C1 segment of cervical spinal cord (tissue), 14 donors: ENCODE measurements at regions not wholly inside any gene's neighbourhood (a gene's known extent, or its start where the extent isn't known, plus 50 kb on each side); places are given as distances from the start of the nearest gene placed in this dataset.

ENCODE experiments used
- DNase-seq, 14 donors: peaks; one replicate each; lab custom pipeline; 2025; lab: John Stamatoyannopoulos, UW

GRCh38 chr22:48237466-48238283 is 1475.2 kb downstream of the TBC1D22A start:
- DNase-seq, result no peak

DNA sequence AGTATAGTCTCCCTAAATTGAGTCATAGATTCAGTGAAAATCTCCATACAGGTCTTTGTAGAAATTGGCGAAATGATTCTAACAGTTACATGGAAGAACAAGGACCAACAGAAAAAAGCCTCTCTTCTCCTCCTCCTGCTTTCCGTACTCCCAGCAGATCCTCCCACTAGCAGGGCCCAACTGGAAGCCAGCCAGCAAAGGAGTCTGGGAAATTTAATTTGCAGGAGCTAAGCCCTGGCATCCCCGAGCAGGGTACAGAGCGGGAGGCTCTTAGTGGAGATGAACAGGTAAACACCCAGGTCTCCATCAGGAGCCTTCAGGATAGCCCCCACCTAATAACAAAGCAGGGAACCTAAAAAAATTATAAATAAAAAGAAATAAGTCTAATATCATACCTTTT is 1473.8 kb downstream of the TBC1D22A start:
- peak in 1 of 14 donors; percentile 81 for DNase-seq

DNA sequence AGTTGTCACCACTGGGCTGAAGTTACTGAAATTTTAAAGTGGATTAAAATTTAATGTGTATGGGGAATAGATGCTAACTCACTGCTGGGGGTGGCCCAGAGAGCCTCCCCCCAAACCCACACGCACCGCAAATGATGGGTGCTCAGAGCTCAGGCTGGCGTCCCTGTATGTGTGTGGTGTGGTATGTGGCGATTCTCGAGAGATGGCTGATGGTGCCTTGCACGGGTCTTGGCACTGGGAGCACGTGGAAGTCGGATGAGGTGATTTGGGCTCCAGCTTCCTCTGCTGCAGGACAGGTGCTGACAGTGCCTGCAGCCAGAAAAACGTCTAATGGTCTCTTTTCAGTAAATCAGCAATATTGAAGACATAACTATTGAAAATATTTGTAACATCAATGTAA is 1473.3 kb downstream of the TBC1D22A start:
- no peak for DNase-seq

- DNase-seq, result no peak
Measured at GRCh38 chr22:48234011-48234410, 1471.6 kb downstream of the TBC1D22A start.

DNA sequence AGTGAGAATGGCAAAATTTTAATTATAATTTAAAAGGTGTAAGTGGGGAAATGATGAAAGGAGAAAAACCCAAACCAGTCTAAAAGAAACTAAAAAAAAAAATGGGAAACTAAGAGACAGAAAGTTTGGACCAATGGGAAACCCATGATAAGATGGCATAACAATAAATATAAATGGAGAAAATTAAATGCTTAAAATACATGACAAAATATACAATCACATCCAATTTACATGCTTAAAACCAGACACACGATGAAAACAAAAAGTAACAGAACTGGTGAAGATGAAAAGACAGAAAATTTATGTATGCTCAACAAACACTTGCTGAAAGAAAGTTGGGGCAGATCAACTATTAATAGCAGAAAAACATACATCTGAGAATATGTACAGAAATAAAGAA is 1471.1 kb downstream of the TBC1D22A start:
- DNase-seq, result no peak

- DNase-seq, result no peak
Measured at GRCh38 chr22:48228468-48228867, 1466.0 kb downstream of the TBC1D22A start.

DNA sequence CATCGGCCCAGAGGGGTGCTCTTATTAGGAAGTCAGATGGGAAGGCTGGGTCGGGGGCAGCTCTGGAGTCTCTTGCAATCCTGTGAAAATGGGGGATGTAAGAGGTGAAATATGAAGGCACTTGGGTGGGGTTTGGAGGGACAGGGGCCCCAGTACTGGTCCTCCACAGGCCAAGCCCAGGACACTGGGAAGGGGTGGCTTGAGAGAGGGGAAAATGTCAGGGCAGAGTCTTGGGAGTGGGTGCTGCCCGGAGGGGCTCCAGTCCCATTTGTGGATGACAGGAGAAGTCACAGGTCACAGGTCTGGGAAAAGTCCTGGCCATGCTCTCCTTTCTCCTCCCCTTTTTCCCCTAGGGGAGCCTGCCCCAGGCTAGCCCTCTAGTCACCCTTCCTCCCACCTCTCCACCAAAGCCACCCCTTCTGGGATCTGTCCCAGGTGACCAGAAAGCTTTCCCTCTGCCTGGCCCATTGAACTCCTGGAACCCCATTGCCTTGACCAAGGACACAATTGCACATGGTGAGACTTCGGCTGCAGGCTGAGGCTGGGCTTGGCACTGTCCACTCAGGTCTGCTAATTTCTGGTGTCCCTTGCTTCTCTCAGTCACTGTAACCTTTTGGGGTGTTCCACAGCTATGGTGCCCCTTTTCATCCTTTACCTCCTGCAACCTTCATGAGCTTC is 1465.0 kb downstream of the TBC1D22A start:
- DNase-seq, result no peak

GRCh38 chr22:48226026-48227013 is 1463.9 kb downstream of the TBC1D22A start:
- DNase-seq, result no peak

- DNase-seq, result peak in 1 of 14 donors; percentile 67
Measured at GRCh38 chr22:48224332-48224731, 1461.9 kb downstream of the TBC1D22A start.

DNA sequence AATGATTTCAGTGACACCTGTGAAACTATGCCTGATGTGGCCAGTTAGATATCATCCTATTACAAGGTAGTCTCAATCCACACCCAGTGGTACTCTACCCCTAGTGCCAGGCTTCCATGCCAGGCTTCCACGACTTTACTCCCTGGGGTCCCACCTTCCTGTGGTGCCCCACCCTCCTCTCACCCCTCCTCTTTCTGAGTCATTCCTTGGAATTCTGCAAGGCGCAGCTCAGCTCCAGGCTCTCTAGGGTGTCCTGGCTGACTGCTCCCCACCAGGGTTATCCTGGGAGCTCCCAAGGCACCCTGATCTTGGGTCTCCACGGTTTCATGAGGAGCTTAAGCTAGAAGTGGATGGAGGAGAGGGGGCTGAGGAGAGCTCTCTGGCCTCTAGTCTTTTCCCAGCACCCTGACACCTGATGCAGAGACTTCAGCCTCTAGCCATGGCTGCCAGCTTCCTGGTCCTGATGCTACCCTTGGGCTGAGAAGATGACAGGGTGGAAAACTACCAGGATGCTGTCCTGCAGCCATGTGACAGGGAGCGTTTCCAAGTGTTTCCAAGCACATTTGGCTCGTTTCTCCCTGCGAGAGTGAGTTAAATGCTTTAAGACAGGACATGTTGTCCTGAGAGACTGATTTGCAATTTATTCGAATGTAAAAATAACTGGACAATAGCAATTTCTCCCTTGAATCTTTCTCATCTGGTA is 1461.2 kb downstream of the TBC1D22A start:
- peak in 7 of 14 donors; percentile 6 to 97 (median 19) for DNase-seq

GRCh38 chr22:48222742-48223487 is 1460.5 kb downstream of the TBC1D22A start:
- DNase-seq, result no peak

GRCh38 chr22:48218889-48219420 is 1456.5 kb downstream of the TBC1D22A start:
- DNase-seq, result no peak

DNA sequence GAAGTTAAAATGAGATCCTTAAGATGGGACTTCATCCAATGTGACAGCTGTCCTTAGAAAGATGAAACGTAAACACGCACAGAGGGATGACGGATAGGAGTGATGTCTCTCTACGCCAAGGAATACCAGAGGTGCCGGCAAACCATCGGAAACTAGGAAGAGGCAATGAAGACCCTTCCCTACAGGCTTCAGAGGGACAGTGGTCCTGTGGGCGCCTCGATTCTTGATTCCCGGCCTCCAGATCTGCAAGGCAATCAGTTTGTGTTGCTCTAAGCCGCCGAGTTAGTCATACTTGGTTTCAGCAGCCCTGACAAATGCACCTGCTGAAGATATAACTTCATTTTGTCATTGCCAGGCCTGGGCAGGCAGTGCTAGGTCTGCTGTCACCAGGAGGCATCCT is 1455.1 kb downstream of the TBC1D22A start:
- no peak for DNase-seq

GRCh38 chr22:48212727-48213126 is 1450.3 kb downstream of the TBC1D22A start:
- no peak for DNase-seq

- no peak for DNase-seq
Measured at GRCh38 chr22:48210812-48211211, 1448.4 kb downstream of the TBC1D22A start.

DNA sequence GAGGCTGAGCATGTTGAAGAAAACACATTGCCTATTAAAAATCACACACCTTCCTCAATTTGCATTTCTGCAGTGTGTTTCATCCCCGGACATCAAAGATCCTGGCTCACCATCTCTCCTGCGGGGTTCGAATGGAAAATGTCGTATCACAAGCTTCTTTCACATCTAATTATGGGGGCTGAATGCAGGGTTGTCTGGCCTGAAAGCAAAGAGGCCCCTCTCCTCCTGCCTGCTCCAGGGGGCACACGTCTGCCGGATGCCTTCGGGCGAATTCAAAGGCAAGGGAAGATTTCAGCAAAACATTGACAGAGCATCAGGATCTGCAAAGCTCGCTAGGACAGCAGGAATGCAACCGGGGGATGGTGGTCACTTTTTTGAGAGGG is 1447.7 kb downstream of the TBC1D22A start:
- no peak for DNase-seq

- no peak for DNase-seq
Measured at GRCh38 chr22:48209473-48210197, 1447.2 kb downstream of the TBC1D22A start.

GRCh38 chr22:48208894-48209293 is 1446.4 kb downstream of the TBC1D22A start:
- DNase-seq, result no peak

- no peak for DNase-seq
Measured at GRCh38 chr22:48207919-48208535, 1445.6 kb downstream of the TBC1D22A start.
